ENCODE measurements at regions not wholly inside any gene's neighbourhood (a gene's known extent, or its start where the extent isn't known, plus 50 kb on each side); places are given as distances from the start of the nearest gene placed in this dataset.
"Not testable (repeated sequence)": the region's sequence is repeated elsewhere in the genome, so short reads cannot be mapped to it uniquely, and the experiment has no call there.

- no peak overlapping the region for H3K9ac ChIP-seq (ENCODE audit: low read length)
- no peaks in the 10 kb centered on the region for H3K4me1 ChIP-seq (ENCODE audit: control insufficient read depth, insufficient read depth, low read length)
- H3K4me3 ChIP-seq (ENCODE audit: low read depth, low read length): no peak overlapping the region
- peaks cover 12% of the 10 kb centered on the region for H3K9me3 ChIP-seq (ENCODE audit: control insufficient read depth, insufficient read depth, low read depth, low read length)
- no peaks in the 10 kb centered on the region for H3K27me3 ChIP-seq (ENCODE audit: control insufficient read depth, insufficient read depth, low read length)
- no peaks in the 10 kb centered on the region for H3K36me3 ChIP-seq (ENCODE audit: control insufficient read depth, insufficient read depth, low read length)
- H3K27ac ChIP-seq (ENCODE audit: low read depth, low read length): no peak overlapping the region
Observed at GRCh38 chr20:2220298-2220697, 75.5 kb upstream of the TGM3 start.

GRCh38 chr20:2221921-2222320, 73.9 kb upstream of the TGM3 start:
- H3K9ac ChIP-seq (ENCODE audit: low read length): no peak overlapping the region
- no peak overlapping the region for H3K4me3 ChIP-seq (ENCODE audit: low read depth, low read length)
- no peaks in the 10 kb centered on the region for H3K27me3 ChIP-seq (ENCODE audit: control insufficient read depth, insufficient read depth, low read length)
- peaks cover 12% of the 10 kb centered on the region for H3K9me3 ChIP-seq (ENCODE audit: control insufficient read depth, insufficient read depth, low read depth, low read length)
- H3K4me1 ChIP-seq (ENCODE audit: control insufficient read depth, insufficient read depth, low read length): no peaks in the 10 kb centered on the region
- no peaks in the 10 kb centered on the region for H3K36me3 ChIP-seq (ENCODE audit: control insufficient read depth, insufficient read depth, low read length)
- H3K27ac ChIP-seq (ENCODE audit: low read depth, low read length): no peak overlapping the region

GRCh38 chr20:2223558-2224367, 72.0 kb upstream of the TGM3 start:
- Histone ChIP-seq H3K4me3 (ENCODE audit: low read depth, low read length) (no peak overlapping the region), H3K27me3 (ENCODE audit: control insufficient read depth, insufficient read depth, low read length) (no peaks in the 10 kb centered on the region), H3K4me1 (ENCODE audit: control insufficient read depth, insufficient read depth, low read length) (no peaks in the 10 kb centered on the region), H3K9me3 (ENCODE audit: control insufficient read depth, insufficient read depth, low read depth, low read length) (peaks cover 12% of the 10 kb centered on the region), H3K9ac (ENCODE audit: low read length) (no peak overlapping the region), H3K36me3 (ENCODE audit: control insufficient read depth, insufficient read depth, low read length) (no peaks in the 10 kb centered on the region), H3K27ac (ENCODE audit: low read depth, low read length) (no peak overlapping the region)

- H3K36me3 ChIP-seq (ENCODE audit: control insufficient read depth, insufficient read depth, low read length): no peaks in the 10 kb centered on the region
- no peak overlapping the region for H3K27ac ChIP-seq (ENCODE audit: low read depth, low read length)
- H3K4me3 ChIP-seq (ENCODE audit: low read depth, low read length): no peak overlapping the region
- H3K9ac ChIP-seq (ENCODE audit: low read length): no peak overlapping the region
- no peaks in the 10 kb centered on the region for H3K4me1 ChIP-seq (ENCODE audit: control insufficient read depth, insufficient read depth, low read length)
- no peaks in the 10 kb centered on the region for H3K27me3 ChIP-seq (ENCODE audit: control insufficient read depth, insufficient read depth, low read length)
- peaks cover 11% of the 10 kb centered on the region for H3K9me3 ChIP-seq (ENCODE audit: control insufficient read depth, insufficient read depth, low read depth, low read length)
Observed at GRCh38 chr20:2224368-2224639, 71.5 kb upstream of the TGM3 start.

GRCh38 chr20:2227285-2227684, 68.5 kb upstream of the TGM3 start:
- not testable (repeated sequence) for H3K4me3 ChIP-seq (ENCODE audit: low read depth, low read length); H3K36me3 ChIP-seq (ENCODE audit: control insufficient read depth, insufficient read depth, low read length); H3K27me3 ChIP-seq (ENCODE audit: control insufficient read depth, insufficient read depth, low read length); H3K4me1 ChIP-seq (ENCODE audit: control insufficient read depth, insufficient read depth, low read length); H3K27ac ChIP-seq (ENCODE audit: low read depth, low read length); H3K9ac ChIP-seq (ENCODE audit: low read length); H3K9me3 ChIP-seq (ENCODE audit: control insufficient read depth, insufficient read depth, low read depth, low read length)

GRCh38 chr20:2227861-2228260, 67.9 kb upstream of the TGM3 start:
- no peaks in the 10 kb centered on the region for H3K4me1 ChIP-seq (ENCODE audit: control insufficient read depth, insufficient read depth, low read length)
- no peak overlapping the region for H3K4me3 ChIP-seq (ENCODE audit: low read depth, low read length)
- H3K36me3 ChIP-seq (ENCODE audit: control insufficient read depth, insufficient read depth, low read length): no peaks in the 10 kb centered on the region
- H3K9ac ChIP-seq (ENCODE audit: low read length): no peak overlapping the region
- H3K9me3 ChIP-seq (ENCODE audit: control insufficient read depth, insufficient read depth, low read depth, low read length): no peaks in the 10 kb centered on the region
- H3K27ac ChIP-seq (ENCODE audit: low read depth, low read length): no peak overlapping the region
- no peaks in the 10 kb centered on the region for H3K27me3 ChIP-seq (ENCODE audit: control insufficient read depth, insufficient read depth, low read length)

- Histone ChIP-seq H3K36me3 (ENCODE audit: control insufficient read depth, insufficient read depth, low read length) (no peaks in the 10 kb centered on the region), H3K9me3 (ENCODE audit: control insufficient read depth, insufficient read depth, low read depth, low read length) (no peaks in the 10 kb centered on the region), H3K27ac (ENCODE audit: low read depth, low read length) (no peak overlapping the region), H3K9ac (ENCODE audit: low read length) (no peak overlapping the region), H3K4me1 (ENCODE audit: control insufficient read depth, insufficient read depth, low read length) (no peaks in the 10 kb centered on the region), H3K27me3 (ENCODE audit: control insufficient read depth, insufficient read depth, low read length) (no peaks in the 10 kb centered on the region), H3K4me3 (ENCODE audit: low read depth, low read length) (no peak overlapping the region)
Observed at GRCh38 chr20:2228926-2229325, 66.9 kb upstream of the TGM3 start.

GRCh38 chr20:2230726-2231488, 64.9 kb upstream of the TGM3 start:
- Histone ChIP-seq H3K27me3 (ENCODE audit: control insufficient read depth, insufficient read depth, low read length) (no peaks in the 10 kb centered on the region), H3K9ac (ENCODE audit: low read length) (no peak overlapping the region), H3K27ac (ENCODE audit: low read depth, low read length) (no peak overlapping the region), H3K36me3 (ENCODE audit: control insufficient read depth, insufficient read depth, low read length) (no peaks in the 10 kb centered on the region), H3K4me1 (ENCODE audit: control insufficient read depth, insufficient read depth, low read length) (peaks cover 12% of the 10 kb centered on the region), H3K4me3 (ENCODE audit: low read depth, low read length) (no peak overlapping the region), H3K9me3 (ENCODE audit: control insufficient read depth, insufficient read depth, low read depth, low read length) (no peaks in the 10 kb centered on the region)

- Histone ChIP-seq H3K36me3 (ENCODE audit: control insufficient read depth, insufficient read depth, low read length) (no peaks in the 10 kb centered on the region), H3K27ac (ENCODE audit: low read depth, low read length) (no peak overlapping the region), H3K4me1 (ENCODE audit: control insufficient read depth, insufficient read depth, low read length) (peaks cover 12% of the 10 kb centered on the region), H3K4me3 (ENCODE audit: low read depth, low read length) (no peak overlapping the region), H3K9me3 (ENCODE audit: control insufficient read depth, insufficient read depth, low read depth, low read length) (no peaks in the 10 kb centered on the region), H3K27me3 (ENCODE audit: control insufficient read depth, insufficient read depth, low read length) (no peaks in the 10 kb centered on the region), H3K9ac (ENCODE audit: low read length) (no peak overlapping the region)
Observed at GRCh38 chr20:2231701-2232100, 64.1 kb upstream of the TGM3 start.

- Histone ChIP-seq H3K4me3 (ENCODE audit: low read depth, low read length) (no peak overlapping the region), H3K9me3 (ENCODE audit: control insufficient read depth, insufficient read depth, low read depth, low read length) (no peaks in the 10 kb centered on the region), H3K27me3 (ENCODE audit: control insufficient read depth, insufficient read depth, low read length) (no peaks in the 10 kb centered on the region), H3K9ac (ENCODE audit: low read length) (no peak overlapping the region), H3K4me1 (ENCODE audit: control insufficient read depth, insufficient read depth, low read length) (peaks cover 19% of the 10 kb centered on the region), H3K27ac (ENCODE audit: low read depth, low read length) (no peak overlapping the region), H3K36me3 (ENCODE audit: control insufficient read depth, insufficient read depth, low read length) (no peaks in the 10 kb centered on the region)
Observed at GRCh38 chr20:2234598-2235191, 61.1 kb upstream of the TGM3 start.

GRCh38 chr20:2236256-2236655, 59.5 kb upstream of the TGM3 start:
- Histone ChIP-seq H3K27me3 (ENCODE audit: control insufficient read depth, insufficient read depth, low read length) (no peaks in the 10 kb centered on the region), H3K9ac (ENCODE audit: low read length) (no peak overlapping the region), H3K4me3 (ENCODE audit: low read depth, low read length) (no peak overlapping the region), H3K27ac (ENCODE audit: low read depth, low read length) (no peak overlapping the region), H3K9me3 (ENCODE audit: control insufficient read depth, insufficient read depth, low read depth, low read length) (no peaks in the 10 kb centered on the region), H3K36me3 (ENCODE audit: control insufficient read depth, insufficient read depth, low read length) (no peaks in the 10 kb centered on the region), H3K4me1 (ENCODE audit: control insufficient read depth, insufficient read depth, low read length) (peaks cover 19% of the 10 kb centered on the region)
